H4 (cell line): ENCODE measurements at regions not wholly inside any gene's neighbourhood (a gene's known extent, or its start where the extent isn't known, plus 50 kb on each side); places are given as distances from the start of the nearest gene placed in this dataset.

Source experiments
- DNase-seq: peaks from one replicate; pipeline ENCODE4 v3.0.0-alpha.2; 2015; ENCODE audit warnings: low spot score

GRCh38 chr9:96087669-96088299, 212.3 kb downstream of the ERCC6L2 start:
- DNase-seq = no peak

GRCh38 chr9:96086936-96087571, 211.6 kb downstream of the ERCC6L2 start:
- DNase-seq = no peak

- no peak for DNase-seq
Measured at GRCh38 chr9:96085491-96086143, 210.1 kb downstream of the ERCC6L2 start.

- DNase-seq = peak; percentile 73
Measured at GRCh38 chr9:96084331-96084734, 208.8 kb downstream of the ERCC6L2 start.

- no peak for DNase-seq
Measured at GRCh38 chr9:96082516-96083232, 207.2 kb downstream of the ERCC6L2 start.

GRCh38 chr9:96080364-96080763, 204.9 kb downstream of the ERCC6L2 start:
- DNase-seq = peak; percentile 58

GRCh38 chr9:96079779-96080178, 204.3 kb downstream of the ERCC6L2 start:
- no peak for DNase-seq

GRCh38 chr9:96078897-96079490, 203.5 kb downstream of the ERCC6L2 start:
- no peak for DNase-seq

- no peak for DNase-seq
Measured at GRCh38 chr9:96075757-96076156, 200.3 kb downstream of the ERCC6L2 start.

GRCh38 chr9:96075111-96075510, 199.6 kb downstream of the ERCC6L2 start:
- DNase-seq = no peak

GRCh38 chr9:96073531-96074480, 198.3 kb downstream of the ERCC6L2 start:
- DNase-seq = no peak

GRCh38 chr9:96072930-96073329, 197.4 kb downstream of the ERCC6L2 start:
- DNase-seq = no peak

GRCh38 chr9:96071815-96072124, 196.3 kb downstream of the ERCC6L2 start:
- no peak for DNase-seq

GRCh38 chr9:96071076-96071814, 195.8 kb downstream of the ERCC6L2 start:
- DNase-seq = peak; percentile 36

GRCh38 chr9:96069629-96070220, 194.2 kb downstream of the ERCC6L2 start:
- no peak for DNase-seq

- DNase-seq = no peak
Measured at GRCh38 chr9:96068511-96068910, 193.0 kb downstream of the ERCC6L2 start.

GRCh38 chr9:96067600-96067999, 192.1 kb downstream of the ERCC6L2 start:
- DNase-seq = no peak

- no peak for DNase-seq
Measured at GRCh38 chr9:96067004-96067403, 191.5 kb downstream of the ERCC6L2 start.

GRCh38 chr9:96065482-96066251, 190.2 kb downstream of the ERCC6L2 start:
- DNase-seq = no peak
